T-helper 2 cell (primary cell): ENCODE measurements at regions not wholly inside any gene's neighbourhood (a gene's known extent, or its start where the extent isn't known, plus 50 kb on each side); places are given as distances from the start of the nearest gene placed in this dataset.

ENCODE experiments used
- DNase-seq, 5 experiments: peaks; one replicate each; pipeline versions ENCODE4 v3.0.0 to v3.0.0-alpha.2; 2012 to 2022

DNA sequence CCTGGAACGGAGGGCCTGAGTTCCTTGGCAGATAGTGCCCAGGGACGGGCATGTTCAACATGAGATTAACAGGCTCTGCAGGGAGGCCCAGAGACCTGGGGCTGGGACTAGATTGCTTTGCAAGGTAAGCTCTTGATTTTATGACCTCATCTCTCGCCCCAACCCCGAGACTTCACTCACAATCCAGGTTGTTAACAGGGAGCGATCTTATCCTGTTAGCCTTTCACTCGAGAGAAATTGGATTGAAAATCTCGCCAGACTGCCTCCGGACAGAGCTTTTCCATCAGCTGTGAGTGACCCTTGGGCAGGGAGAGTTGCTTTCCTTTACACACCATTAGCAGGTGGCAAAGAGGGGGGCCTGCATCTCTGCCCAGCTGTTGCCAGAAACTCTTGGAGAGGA lies 521.7 kb upstream of the EEF2KMT start:
- no peak for DNase-seq

DNA sequence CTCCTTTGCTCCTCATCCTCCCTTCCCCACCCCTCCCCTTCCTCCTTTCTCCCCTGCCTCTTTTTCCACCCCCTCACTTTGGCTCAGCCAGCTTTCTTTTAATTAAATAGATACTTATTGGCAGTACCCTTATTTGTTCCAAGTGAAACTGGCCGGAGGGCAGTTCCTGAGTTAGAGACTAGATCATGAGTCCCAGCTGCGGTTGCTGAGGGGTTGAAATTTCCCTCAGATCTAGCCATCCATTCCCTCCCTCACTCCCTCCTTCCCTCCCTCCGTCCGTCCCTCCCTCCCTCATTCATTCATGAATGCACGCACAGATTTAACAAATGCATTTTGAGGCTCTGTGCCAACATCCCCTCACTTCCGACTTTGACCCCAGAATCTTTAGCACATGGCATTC lies 519.2 kb upstream of the EEF2KMT start:
- DNase-seq, result no peak

DNA sequence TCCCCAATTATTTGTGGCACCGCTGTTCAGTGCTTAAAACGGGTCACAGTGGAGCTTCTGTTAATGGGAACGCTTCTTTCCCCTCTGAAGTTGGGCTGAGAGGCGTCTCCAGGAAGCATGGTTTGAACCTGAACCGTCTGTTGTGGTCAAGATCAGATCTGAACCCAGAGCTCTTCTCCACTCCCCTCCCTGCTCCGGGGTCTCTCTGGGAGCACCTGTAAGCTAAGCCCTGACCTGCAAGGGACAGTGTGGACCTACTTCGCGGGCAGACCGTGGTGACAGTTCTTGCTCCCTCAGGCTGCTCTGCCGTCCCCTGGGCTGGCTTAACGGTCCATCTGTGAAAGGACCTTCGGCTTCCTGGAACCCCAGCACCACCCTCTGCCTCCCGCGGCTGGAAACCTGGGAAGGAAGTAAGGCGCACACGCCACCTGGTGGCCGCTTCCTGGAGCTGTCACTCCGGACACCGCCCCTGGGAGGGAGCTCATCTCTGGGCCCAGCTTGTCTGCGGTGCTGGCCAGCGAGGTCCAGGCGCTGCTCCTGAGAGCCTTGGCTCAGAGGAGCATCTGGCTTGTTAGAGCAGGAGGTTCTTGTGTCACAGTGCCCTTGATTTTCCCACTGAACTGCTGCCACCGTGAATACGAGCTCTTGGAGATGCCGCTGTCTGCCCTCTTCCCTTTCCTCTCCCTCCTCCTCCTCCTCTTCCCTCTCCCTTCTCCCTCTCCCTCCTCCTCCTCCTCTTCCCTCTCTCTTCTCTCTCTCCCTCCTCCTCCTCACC lies 518.5 kb upstream of the EEF2KMT start:
- DNase-seq, result peak in 2 of 5 experiments; percentile 5 to 67

DNA sequence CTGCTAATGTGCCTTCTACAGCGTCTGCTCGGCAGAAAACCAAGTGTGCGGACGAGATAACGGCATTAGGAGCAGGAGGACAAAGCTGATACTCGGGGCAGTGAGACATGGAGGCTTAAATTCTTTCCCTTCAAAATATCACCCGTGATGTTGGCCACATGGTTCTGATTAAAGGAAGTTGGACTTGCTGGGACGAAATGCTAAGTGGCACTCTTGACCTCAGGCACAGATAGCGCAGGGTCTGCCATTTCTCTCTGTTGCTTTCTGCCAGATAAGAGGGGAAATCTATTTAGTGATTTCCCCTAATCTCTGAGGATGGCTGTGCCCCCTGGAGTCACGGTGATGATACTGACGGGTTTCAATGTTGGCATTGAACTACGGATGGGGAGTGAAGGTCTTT lies 509.6 kb upstream of the EEF2KMT start:
- DNase-seq, result no peak

DNA sequence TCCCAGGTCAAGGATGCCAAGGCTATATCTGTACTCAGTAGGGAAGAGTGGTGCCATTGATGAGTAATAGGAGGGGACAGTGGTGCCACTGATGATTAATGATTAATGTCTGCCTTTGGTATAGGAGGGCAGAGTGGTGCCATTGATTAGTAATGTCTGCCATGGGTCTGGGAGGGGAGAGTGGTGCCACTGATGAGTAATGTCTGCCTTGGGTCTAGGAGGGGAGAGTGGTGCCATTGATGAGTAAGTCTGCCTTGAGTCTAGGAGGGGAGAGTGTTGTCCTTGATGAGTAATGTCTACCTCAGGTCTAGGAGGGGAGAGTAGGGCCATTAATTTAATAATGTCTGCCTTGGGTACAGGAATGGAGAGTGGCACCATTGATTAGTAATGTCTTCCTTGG lies 507.8 kb upstream of the EEF2KMT start:
- DNase-seq, result no peak

DNA sequence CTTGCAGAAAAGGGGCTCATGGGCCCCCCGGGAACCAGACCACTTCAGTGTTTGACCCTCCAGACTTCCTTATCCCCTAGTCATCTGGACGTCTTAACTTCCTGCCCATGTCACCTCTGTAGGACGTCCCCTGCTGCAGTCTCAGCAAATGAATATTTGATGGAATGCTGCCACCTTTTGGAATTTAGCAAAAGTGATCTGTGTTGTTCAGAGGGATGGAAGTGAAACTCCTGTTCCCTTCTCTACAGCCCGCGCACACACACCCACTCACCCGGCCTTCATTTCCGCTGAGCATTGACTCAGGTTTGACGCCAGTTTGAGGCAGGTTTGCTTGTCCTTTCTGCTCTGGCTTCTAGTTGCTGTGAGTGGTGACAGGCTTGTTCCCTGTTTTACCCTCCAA lies 507.2 kb upstream of the EEF2KMT start:
- DNase-seq, result peak in 1 of 5 experiments; percentile 9

DNA sequence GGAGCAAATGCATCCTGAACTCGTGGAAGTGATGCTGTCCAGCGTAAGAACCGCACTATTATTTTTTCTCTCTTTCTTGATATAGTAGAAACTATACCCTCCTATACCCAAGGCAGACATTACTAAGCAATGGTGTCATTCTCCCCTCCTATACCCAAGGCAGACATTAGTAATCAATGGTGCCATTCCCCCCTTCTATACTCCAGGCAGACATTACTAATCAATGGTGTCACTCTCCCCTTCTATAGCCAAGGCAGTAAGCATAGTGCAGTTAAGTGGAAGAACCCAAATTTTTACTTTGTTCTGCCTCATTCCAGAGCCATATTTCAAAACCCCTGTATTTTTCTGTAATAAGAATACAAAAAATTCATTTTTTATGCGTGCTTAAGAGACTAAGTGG lies 506.2 kb upstream of the EEF2KMT start:
- no peak for DNase-seq

DNA sequence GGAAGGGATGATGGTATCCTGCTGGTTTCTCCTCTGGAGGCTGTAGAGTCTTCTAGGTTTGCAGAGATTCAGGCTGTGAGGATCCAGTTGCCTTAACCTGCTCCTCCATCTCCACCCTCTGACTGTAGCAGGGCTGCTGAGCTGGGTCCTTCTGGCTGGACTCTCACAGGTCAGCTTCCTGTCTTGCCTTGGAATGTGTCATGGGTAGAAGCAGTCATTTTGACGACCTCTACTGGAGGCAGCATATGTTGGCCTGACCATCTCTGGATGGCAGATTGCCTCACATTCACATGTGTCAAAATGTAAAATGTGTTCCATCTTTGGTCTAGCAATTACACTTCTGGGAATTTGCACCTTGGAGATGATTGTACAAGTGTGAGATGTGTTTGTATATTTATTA lies 504.4 kb upstream of the EEF2KMT start:
- no peak for DNase-seq

DNA sequence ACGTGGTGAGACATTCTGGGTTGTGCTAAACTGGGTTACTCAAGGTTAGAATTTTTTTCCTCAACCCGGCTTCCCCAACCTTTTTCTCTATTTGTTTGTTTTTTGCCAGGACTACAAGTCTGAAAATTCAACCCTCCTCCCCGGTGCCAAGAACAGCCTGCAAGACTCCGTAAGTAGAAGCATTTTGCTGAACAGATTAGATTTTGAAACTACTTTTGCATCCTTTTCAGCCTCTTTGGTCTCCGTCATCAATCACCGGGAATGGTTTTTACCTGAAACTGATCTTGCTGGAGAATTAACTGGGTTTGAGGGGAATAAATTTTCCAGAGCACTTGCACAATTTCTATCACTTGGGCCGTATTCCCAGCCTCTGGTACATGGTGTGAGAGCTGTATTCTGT lies 501.2 kb upstream of the EEF2KMT start:
- DNase-seq, result no peak

DNA sequence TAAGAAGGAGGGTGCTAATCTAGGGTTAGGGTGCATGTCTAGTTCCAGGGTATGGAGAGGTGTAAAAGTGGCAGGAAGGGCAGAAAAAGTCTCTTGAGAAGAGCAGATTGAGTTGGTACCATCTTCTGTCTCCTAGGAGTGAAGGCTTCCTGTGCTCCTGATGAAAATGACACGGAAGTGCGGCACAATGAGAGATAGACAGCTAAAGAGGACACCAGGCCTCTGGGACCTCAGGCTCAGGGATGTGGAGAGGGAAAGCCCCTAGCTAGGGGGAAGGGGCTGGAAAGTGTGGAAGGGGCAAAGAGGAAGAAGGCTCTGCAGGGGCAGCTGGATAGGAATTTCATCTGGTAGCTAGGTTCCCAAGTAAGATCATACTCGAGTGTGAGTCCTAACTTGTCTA lies 498.3 kb upstream of the EEF2KMT start:
- DNase-seq, result no peak

DNA sequence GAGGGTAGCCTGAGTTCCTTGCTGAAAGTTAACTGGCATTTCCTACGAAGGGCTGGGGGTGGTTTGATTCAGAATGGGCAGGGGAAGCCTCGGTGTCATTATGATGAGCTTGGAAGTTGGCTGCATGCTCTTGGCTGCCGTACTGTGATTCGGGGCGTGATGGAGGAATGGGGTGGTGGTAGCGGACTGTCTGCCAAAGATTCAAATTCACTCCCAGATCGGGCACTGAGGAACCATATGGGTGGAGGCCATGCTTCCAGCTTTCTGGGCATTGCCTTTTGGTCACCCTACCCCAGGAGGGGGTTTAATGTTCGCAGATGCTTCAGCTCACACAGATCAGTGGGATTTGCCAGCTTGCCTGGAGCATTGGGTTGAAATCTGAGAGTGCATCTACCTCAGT lies 492.8 kb upstream of the EEF2KMT start:
- no peak for DNase-seq

DNA sequence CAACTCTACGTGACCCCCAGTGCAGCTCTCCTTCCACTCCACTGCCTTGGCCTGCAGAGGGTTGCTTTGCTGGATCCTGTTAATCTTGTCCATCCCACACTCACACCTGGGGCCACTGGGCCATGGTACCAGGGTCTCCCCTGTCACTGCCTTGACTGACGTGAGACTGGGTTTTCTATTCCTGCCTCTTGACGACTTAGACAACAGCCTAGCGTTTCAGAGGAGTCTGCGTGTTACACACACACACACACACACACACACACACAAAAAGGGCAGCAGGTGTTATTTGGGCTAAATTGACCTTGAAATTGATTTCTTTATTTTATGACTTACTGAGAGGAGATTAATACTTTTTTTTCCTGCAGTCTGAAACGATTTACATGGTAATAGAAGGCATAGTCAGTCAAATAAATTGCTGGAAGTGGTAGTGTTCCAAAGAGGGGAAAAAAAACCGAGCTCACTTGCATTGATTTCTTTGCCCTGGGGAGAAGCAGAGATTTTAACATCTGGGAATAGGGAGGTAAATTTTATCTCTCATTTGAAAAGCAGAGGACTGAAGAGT lies 492.3 kb upstream of the EEF2KMT start:
- DNase-seq, result no peak

DNA sequence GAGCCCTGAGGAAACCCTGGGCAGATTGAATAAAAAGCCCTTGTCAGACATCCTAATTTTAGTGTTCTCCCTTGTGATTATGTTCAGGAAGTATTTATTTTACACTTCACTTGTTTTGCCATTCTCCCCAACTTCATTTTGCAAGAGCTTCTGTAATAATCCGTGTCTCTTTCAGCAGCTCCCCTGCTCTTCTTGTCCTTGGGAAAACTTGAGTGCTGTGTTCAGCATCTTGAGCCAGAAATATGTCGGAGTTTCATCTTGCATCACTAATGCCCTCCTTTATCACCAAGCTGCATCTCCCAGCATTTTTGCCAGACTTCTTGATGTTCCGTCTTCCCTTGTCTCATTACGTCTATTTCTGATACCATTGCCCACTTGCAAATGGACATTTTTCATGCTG lies 486.5 kb upstream of the EEF2KMT start:
- DNase-seq, result no peak

DNA sequence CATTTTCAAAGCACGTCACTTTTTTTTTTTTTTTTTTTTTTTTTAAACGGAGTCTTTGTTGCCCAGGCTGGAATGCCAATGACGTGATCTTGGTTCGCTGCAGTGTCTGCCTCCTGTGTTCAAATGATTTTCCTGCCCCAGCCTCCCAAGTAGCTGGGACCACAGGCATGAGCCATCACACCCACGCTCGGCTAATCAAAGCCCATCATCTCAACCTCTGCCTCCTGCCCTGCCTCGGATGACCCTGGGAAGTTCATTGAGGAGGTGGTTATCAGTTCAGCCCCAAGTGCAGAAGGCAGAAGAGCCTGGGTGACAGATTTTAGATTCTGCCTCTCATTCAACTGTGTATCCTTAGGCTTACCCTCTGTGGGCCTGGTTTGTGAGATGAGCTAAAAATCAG lies 484.9 kb upstream of the EEF2KMT start:
- DNase-seq, result no peak

DNA sequence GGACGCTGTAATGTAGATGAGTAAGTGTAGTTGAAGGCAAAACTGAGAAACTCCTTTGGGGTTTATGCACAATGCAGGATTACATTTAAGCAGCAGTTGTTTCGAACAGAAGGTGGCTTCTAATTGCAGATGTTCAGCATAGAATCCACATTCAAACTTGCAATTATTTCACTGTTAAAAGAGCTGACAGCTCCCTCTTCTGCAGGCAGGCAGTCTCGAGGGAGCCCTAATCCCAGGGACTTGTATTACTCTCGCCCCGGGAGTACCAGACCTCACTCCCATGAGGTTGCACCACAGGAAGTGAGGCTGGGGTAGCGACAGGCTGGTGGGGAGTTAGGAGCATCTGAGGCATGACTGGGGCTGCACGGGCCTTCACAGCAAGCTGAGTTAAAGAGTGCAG lies 484.3 kb upstream of the EEF2KMT start:
- DNase-seq, result no peak

DNA sequence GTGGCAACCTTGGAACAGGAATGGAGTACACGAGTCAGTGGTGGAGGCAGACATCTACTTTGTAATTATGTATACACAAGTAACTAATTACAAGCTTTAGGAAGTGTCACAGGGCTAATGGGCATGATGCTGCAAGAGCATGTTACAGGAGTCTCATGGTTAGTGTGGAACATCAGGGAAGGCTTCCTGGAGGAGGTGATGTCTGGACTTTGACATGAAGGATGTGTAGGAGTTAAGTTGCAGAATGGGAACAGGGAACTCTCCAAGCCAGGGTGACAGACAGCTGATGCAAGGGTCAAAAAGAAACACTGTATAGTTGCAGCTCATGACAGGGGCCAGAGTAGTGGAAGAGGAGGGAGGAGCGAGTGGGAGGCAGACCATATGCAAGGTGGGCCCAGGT lies 483.8 kb upstream of the EEF2KMT start:
- no peak for DNase-seq

DNA sequence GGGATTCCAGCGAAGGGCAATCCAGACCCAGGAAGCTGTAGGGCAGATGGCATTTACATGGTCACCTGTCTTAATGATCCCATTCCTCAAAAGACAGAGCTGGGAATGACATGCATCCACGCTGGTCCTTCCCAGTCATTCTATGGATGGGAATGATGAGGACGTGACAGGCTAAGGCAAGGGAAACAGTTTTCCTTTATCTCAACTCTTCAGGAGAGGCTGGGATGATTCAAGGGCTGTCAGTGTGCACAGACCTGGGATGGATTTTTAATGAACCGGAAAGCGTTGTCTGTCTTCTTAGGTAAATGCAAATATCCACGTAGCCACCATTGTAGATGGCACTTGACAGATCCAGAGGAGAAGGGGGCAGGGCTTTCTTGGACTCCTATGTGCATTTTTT lies 483.2 kb upstream of the EEF2KMT start:
- no peak for DNase-seq

DNA sequence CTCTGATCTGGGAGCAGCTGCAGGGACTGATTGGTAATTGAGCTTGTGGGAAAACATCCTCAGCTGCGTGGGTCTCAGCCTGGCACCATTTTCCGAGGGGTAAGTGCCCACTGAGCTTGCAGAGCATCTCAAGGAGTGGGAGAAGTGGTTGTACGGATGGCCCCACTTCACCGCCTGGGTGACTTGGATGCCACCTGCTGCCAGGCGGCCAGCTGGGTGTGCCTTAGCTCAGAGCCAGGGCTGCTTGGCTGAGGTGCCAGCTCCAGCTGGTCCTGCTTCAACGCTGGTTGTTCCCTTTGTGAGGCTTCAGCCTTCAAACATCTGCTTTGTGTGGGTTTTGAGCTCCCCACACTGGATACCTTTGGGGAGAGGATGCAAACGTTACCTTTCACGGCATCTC lies 482.7 kb upstream of the EEF2KMT start:
- no peak for DNase-seq

DNA sequence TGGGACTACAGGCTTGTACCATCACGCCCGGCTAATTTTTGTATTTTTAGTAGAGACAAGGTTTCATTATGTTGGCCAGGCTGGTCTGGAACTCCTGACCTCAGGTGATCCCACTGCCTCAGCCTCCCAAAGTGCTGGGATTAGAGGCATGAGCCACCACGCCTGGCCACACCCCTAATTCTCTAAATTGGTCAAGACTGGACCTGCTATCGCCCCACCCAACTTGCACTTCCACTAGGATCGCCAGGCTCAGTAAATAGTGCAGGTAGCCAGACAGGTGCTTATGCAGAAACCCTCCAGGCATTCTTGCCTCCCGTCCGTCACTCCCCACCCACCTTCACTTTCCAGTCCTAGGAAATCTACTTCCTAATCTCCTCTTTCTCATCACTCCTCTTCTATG lies 481.4 kb upstream of the EEF2KMT start:
- no peak for DNase-seq

DNA sequence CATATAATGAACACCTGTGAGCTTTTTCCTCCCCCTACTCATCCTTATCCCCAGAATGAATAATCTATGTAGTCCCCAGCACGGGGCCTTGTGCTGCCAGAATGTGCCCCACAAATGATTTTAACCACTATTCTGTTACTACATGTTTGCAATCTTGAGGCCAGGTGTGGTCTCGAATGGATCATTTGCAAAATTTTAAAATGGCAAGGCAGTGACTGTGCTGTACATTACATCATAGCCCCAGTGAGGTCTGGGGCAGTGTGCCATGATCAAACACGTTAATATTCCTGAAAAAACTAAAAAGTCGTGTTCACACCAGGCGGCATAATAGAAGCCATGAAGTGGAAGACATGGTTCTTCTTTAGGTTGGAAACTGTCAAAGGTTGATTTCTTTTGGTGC lies 479.9 kb upstream of the EEF2KMT start:
- DNase-seq, result no peak

DNA sequence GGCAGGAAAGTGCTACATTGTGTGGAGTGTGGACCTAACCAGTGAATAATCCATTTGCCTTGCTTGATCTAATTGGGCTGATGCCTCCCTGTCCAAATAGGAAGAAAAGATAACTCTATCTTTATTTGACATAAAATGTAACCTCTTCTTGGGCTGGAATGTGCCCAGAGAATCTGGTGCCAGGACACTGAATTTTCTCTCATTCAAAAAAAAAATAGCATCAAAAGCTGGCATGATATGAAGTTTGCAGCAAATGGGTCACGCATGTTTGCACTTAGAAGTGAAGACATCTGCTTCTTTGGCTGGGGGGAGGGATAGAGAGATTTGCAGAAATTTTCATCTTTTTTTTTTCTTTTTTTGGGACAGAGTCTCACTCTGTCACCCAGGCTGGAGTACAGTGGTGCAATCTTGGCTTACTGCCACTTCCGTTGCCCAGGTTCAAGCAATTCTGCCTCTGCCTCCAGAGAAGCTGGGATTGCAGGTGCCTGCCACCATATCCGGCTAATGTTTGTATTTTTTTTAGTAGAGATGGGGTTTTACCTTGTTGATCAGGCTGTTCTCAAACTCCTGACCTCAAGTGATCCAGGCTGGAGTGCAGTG lies 478.2 kb upstream of the EEF2KMT start:
- DNase-seq, result no peak

DNA sequence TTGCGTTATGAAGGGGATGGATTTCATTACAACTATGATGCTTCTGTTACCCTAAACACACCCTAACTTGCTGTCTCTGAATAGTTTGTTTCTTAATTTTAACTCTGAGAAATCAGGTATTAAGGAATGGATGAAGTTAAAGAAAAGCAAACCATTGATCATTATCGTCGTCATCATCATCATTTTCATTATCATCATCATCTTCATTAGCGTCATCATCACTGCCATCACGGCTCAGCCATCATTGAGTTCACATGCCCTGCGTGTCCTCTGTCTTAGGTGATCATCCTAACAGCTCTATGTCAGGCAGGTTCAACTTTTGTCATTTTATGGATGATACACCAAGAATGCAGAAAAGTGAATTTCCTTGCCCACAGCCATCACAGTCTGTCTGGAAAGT lies 477.5 kb upstream of the EEF2KMT start:
- no peak for DNase-seq

DNA sequence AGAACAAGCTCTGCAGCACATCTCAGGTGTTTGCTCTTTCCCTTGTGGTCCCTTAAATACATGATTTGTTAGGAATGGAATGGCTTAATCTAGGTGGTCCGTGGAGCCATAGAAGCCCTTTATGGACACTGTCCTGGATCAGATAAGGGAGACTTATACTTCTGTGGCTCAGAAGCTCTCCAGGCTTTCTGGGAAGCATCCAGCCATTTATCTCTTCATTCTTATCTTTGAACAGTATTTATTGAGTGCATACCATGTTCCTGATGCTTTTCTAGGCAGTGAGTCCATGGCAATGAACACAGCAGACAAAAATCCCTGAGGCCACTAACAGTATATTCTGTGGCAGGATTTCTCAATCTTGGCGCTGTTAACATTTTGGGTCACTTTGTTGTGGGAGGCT lies 474.5 kb upstream of the EEF2KMT start:
- DNase-seq, result no peak

DNA sequence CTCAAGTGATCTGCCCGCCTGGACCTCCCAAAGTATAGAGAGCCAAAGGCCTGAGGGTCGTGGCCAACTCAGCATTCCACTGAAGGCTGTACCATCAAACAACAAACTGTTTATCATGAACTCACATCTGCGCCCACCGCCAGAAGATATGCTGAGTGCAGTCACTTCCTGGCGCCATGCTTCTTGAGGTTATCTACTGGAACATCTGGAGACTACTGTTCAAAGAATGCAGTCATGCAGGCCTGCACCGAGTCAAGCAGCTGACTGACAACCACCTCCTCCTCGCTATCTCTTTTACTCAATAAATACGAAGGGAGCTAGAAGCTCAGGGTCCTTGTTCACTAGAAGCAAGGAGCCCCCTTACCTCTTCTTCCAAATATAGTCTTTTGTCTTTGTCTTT lies 473.9 kb upstream of the EEF2KMT start:
- no peak for DNase-seq

DNA sequence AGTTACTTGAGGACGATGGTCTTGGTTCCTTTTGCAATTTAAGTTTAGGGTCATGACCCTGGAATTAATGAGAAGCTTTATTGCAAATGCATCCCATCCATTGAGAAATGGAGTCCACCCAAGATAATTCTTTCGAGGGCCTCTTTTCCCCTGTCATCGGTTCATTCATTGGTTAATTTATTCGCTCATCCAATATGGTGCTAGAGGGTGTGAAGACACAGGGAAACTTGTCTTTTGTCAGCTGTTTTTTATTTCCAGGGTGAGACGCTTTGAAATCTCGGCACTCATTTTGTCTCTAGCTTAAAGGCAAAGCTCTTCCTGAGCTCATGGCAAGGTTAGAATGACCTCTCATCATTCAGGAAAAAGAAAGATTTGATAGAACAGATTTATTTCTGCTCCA lies 464.2 kb upstream of the EEF2KMT start:
- no peak for DNase-seq
